Karpas-422 (cell line): ENCODE measurements at regions not wholly inside any gene's neighbourhood (a gene's known extent, or its start where the extent isn't known, plus 50 kb on each side); places are given as distances from the start of the nearest gene placed in this dataset.

Experiments used
- DNase-seq: peaks from one replicate; pipeline ENCODE4 v3.0.0-alpha.2; 2015
- H2AFZ ChIP-seq: fragments of 200-600 bp; sonication (generic); 2 replicates; pipeline ENCODE4 v1.6.1; 2014; ENCODE audit warnings: antibody characterized with exemption, low read length, mixed read lengths
- H3K27ac ChIP-seq: fragments of 200-600 bp; sonication (generic); 2 replicates; pipeline ENCODE4 v1.5.1; 2014; ENCODE audit warnings: mild to moderate bottlenecking, low read length, moderate library complexity
- H3K27me3 ChIP-seq: fragments of 200-600 bp; sonication (generic); 2 replicates; pipeline ENCODE4 v1.6.1; 2014; ENCODE audit warnings: low read length, mixed read lengths
- H3K36me3 ChIP-seq: fragments of 200-600 bp; sonication (generic); 2 replicates; pipeline ENCODE4 v1.6.1; 2014; ENCODE audit warnings: low read length, mixed read lengths; ENCODE audit not compliant: insufficient read depth
- H3K4me1 ChIP-seq: fragments of 200-600 bp; sonication (generic); 2 replicates; pipeline ENCODE4 v1.6.1; 2014; ENCODE audit warnings: mild to moderate bottlenecking, low read length, mixed read lengths
- H3K4me2 ChIP-seq: fragments of 200-600 bp; sonication (generic); 2 replicates; pipeline ENCODE4 v1.6.1; 2014; ENCODE audit warnings: low read length, low read depth, mild to moderate bottlenecking; ENCODE audit not compliant: poor library complexity, severe bottlenecking
- H3K4me3 ChIP-seq: fragments of 200-600 bp; sonication (generic); 2 replicates; pipeline ENCODE4 v1.5.1; 2014; ENCODE audit warnings: mild to moderate bottlenecking, antibody characterized with exemption, low read length, mixed read lengths
- H3K79me2 ChIP-seq: fragments of 200-600 bp; sonication (generic); 2 replicates; pipeline ENCODE4 v1.6.1; 2014; ENCODE audit warnings: mild to moderate bottlenecking, low read length, mixed read lengths
- H3K9ac ChIP-seq: fragments of 200-600 bp; sonication (generic); 2 replicates; pipeline ENCODE4 v1.6.0; 2014; ENCODE audit warnings: low read length
- H3K9me2 ChIP-seq: fragments of 200-600 bp; sonication (generic), shearing (Covaris generic); replicated peaks from 2 replicates; pipeline ENCODE4 v1.6.0; 2014; ENCODE audit warnings: mild to moderate bottlenecking, low read length, moderate library complexity; ENCODE audit not compliant: insufficient read depth
- H3K9me3 ChIP-seq: fragments of 300-700, 200-600 bp; sonication (generic); 2 replicates; pipeline ENCODE4 v1.6.1; 2014; ENCODE audit warnings: low read length, mixed read lengths
- H4K20me1 ChIP-seq: fragments of 200-600 bp; sonication (generic); 2 replicates; pipeline ENCODE4 v1.6.1; 2014; ENCODE audit warnings: mild to moderate bottlenecking, antibody characterized with exemption, low read length, low read depth; ENCODE audit not compliant: insufficient read depth

- H3K4me3 ChIP-seq: no peak overlapping the region
- H3K27me3 ChIP-seq: no peaks in the 10 kb centered on the region
- no peaks in the 10 kb centered on the region for H4K20me1 ChIP-seq
- no peak for DNase-seq
- H3K36me3 ChIP-seq: no peaks in the 10 kb centered on the region
- peaks cover 18% of the 10 kb centered on the region for H3K4me1 ChIP-seq
- H3K79me2 ChIP-seq: no peaks in the 10 kb centered on the region
- H3K9me2 ChIP-seq: no peaks in the 10 kb centered on the region
- H3K27ac ChIP-seq: no peak overlapping the region
- no peak overlapping the region for H2AFZ ChIP-seq
- H3K9ac ChIP-seq: no peak overlapping the region
- no peaks in the 10 kb centered on the region for H3K9me3 ChIP-seq
- no peak overlapping the region for H3K4me2 ChIP-seq
Observed at GRCh38 chr7:136171233-136171632, 194.1 kb upstream of the MTPN start.

DNA sequence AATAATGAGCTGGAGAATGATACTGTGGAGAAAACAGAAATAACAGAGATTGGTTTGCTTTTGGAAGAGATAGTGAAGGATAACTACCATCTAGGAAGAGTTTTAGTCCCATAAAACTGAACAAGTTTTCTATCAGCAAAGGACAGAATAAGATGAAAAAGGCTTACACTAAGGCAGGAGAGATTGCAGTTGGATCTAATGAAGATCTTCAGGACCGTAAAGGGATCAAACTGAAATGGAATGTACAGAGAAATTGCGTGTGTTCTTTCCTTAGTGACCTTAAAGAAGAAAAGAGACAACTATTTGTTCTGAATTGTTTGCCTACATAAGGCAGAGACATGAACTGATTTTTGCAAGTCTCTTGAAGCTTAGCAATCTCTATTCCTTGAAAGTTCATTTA is 191.7 kb upstream of the MTPN start:
- DNase-seq: no peak
- peaks cover 9% of the 10 kb centered on the region for H3K4me1 ChIP-seq
- no peak overlapping the region for H3K27ac ChIP-seq
- no peak overlapping the region for H3K4me2 ChIP-seq
- no peak overlapping the region for H3K4me3 ChIP-seq
- H3K36me3 ChIP-seq: no peaks in the 10 kb centered on the region
- H3K9ac ChIP-seq: no peak overlapping the region
- H4K20me1 ChIP-seq: no peaks in the 10 kb centered on the region
- H2AFZ ChIP-seq: no peak overlapping the region; the same call in 1 of the 2 replicates
- no peaks in the 10 kb centered on the region for H3K27me3 ChIP-seq
- no peaks in the 10 kb centered on the region for H3K9me2 ChIP-seq
- H3K9me3 ChIP-seq: no peaks in the 10 kb centered on the region
- H3K79me2 ChIP-seq: no peaks in the 10 kb centered on the region

- DNase-seq: no peak
- Histone ChIP-seq H3K9me2 (no peaks in the 10 kb centered on the region), H2AFZ (no peak overlapping the region), H3K79me2 (no peaks in the 10 kb centered on the region), H3K4me1 (peaks cover 7% of the 10 kb centered on the region), H3K4me2 (no peak overlapping the region), H3K9me3 (no peaks in the 10 kb centered on the region), H3K9ac (no peak overlapping the region), H3K36me3 (no peaks in the 10 kb centered on the region), H3K27ac (no peak overlapping the region), H3K4me3 (no peak overlapping the region), H4K20me1 (no peaks in the 10 kb centered on the region), H3K27me3 (no peaks in the 10 kb centered on the region)
Observed at GRCh38 chr7:136167991-136168390, 190.8 kb upstream of the MTPN start.

GRCh38 chr7:136166521-136166920 is 189.4 kb upstream of the MTPN start:
- Histone ChIP-seq H3K27me3 (0 out of 2 replicates have a peak, but pooled peaks cover 2% of the 10 kb centered on the region), H3K4me3 (no peak overlapping the region), H3K27ac (no peak overlapping the region), H3K9me3 (no peaks in the 10 kb centered on the region), H3K36me3 (no peaks in the 10 kb centered on the region), H3K9ac (no peak overlapping the region), H3K4me1 (peaks cover 5% of the 10 kb centered on the region), H4K20me1 (no peaks in the 10 kb centered on the region), H2AFZ (no peak overlapping the region), H3K9me2 (no peaks in the 10 kb centered on the region), H3K4me2 (no peak overlapping the region), H3K79me2 (no peaks in the 10 kb centered on the region)
- DNase-seq: no peak

GRCh38 chr7:136163340-136163801 is 186.2 kb upstream of the MTPN start:
- H3K4me1 ChIP-seq: peaks cover 4% of the 10 kb centered on the region
- no peaks in the 10 kb centered on the region for H3K9me2 ChIP-seq
- no peak overlapping the region for H3K27ac ChIP-seq
- no peak overlapping the region for H3K4me2 ChIP-seq
- H3K9me3 ChIP-seq: no peaks in the 10 kb centered on the region
- H3K36me3 ChIP-seq: no peaks in the 10 kb centered on the region
- DNase-seq: no peak
- H3K79me2 ChIP-seq: no peaks in the 10 kb centered on the region
- no peak overlapping the region for H2AFZ ChIP-seq
- H3K4me3 ChIP-seq: no peak overlapping the region
- no peaks in the 10 kb centered on the region for H4K20me1 ChIP-seq
- no peak overlapping the region for H3K9ac ChIP-seq
- H3K27me3 ChIP-seq: 0 out of 2 replicates have a peak, but pooled peaks cover 2% of the 10 kb centered on the region

DNA sequence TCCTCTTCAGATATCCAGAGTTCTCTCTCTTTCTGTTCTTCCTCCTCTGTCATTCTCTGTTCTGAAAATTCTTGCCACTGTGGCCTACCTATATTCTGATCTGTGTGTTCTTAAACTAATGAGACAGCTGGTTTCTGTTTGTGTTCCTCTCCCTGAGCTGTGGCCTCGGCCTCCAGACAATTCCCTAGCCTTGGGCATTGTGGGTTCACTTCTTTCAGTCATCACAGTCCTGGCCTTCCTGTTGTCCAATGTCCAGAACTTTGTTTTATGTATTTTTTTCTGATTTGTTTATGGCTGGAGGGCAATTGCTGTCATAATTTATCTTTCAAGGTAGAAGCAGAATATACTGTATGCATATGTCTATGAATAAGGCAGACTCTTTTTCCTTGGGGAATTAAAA is 173.2 kb upstream of the MTPN start:
- H4K20me1 ChIP-seq: no peaks in the 10 kb centered on the region
- H3K9me2 ChIP-seq: no peaks in the 10 kb centered on the region
- no peak overlapping the region for H3K27ac ChIP-seq
- no peak overlapping the region for H2AFZ ChIP-seq
- no peaks in the 10 kb centered on the region for H3K36me3 ChIP-seq
- H3K27me3 ChIP-seq: no peaks in the 10 kb centered on the region
- H3K9ac ChIP-seq: no peak overlapping the region
- H3K4me2 ChIP-seq: no peak overlapping the region
- H3K4me3 ChIP-seq: no peak overlapping the region
- peaks cover 3% of the 10 kb centered on the region for H3K4me1 ChIP-seq
- no peaks in the 10 kb centered on the region for H3K79me2 ChIP-seq
- no peak for DNase-seq
- H3K9me3 ChIP-seq: no peaks in the 10 kb centered on the region

- Histone ChIP-seq H3K9ac (no peak overlapping the region), H3K27ac (no peak overlapping the region), H3K4me3 (no peak overlapping the region), H3K4me2 (no peak overlapping the region), H3K27me3 (no peaks in the 10 kb centered on the region), H3K9me3 (no peaks in the 10 kb centered on the region), H3K36me3 (no peaks in the 10 kb centered on the region), H3K9me2 (no peaks in the 10 kb centered on the region), H2AFZ (no peak overlapping the region), H3K4me1 (peaks cover 8% of the 10 kb centered on the region), H3K79me2 (no peaks in the 10 kb centered on the region), H4K20me1 (no peaks in the 10 kb centered on the region)
- no peak for DNase-seq
Observed at GRCh38 chr7:136148920-136149319, 171.8 kb upstream of the MTPN start.

GRCh38 chr7:136146925-136147324 is 169.8 kb upstream of the MTPN start:
- no peak overlapping the region for H3K27ac ChIP-seq
- H3K4me1 ChIP-seq: peaks cover 8% of the 10 kb centered on the region
- no peak overlapping the region for H2AFZ ChIP-seq
- no peak for DNase-seq
- no peaks in the 10 kb centered on the region for H3K9me3 ChIP-seq
- H3K27me3 ChIP-seq: no peaks in the 10 kb centered on the region
- H3K4me2 ChIP-seq: no peak overlapping the region
- no peaks in the 10 kb centered on the region for H3K79me2 ChIP-seq
- H3K36me3 ChIP-seq: no peaks in the 10 kb centered on the region
- H4K20me1 ChIP-seq: no peaks in the 10 kb centered on the region
- H3K9ac ChIP-seq: no peak overlapping the region
- H3K9me2 ChIP-seq: no peaks in the 10 kb centered on the region
- no peak overlapping the region for H3K4me3 ChIP-seq

DNA sequence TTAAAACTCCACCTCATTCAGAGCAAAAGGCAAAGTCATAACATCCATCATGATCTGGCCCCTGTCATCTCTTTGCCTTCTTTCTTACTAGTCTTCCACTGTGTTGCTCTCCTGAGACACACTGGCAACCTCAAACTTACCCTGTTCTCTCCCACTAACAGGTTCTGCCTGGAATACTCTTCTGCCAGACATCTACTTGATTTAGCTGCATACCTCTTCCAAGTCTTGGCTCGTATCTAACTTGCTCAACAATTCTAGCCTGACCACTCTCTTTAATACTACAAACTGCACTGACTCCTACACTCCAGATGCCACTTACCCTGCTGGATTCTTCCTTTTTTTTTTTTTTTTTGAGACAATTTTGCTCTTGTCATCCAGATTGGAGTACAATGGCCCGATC is 167.0 kb upstream of the MTPN start:
- Histone ChIP-seq H3K4me3 (no peak overlapping the region), H3K9ac (no peak overlapping the region), H3K9me3 (no peaks in the 10 kb centered on the region), H3K79me2 (no peaks in the 10 kb centered on the region), H3K27ac (no peak overlapping the region), H3K4me1 (peaks cover 20% of the 10 kb centered on the region), H3K36me3 (no peaks in the 10 kb centered on the region), H3K4me2 (no peak overlapping the region), H4K20me1 (no peaks in the 10 kb centered on the region), H2AFZ (no peak overlapping the region; the same call in 1 of the 2 replicates), H3K9me2 (no peaks in the 10 kb centered on the region), H3K27me3 (no peaks in the 10 kb centered on the region)
- no peak for DNase-seq
